ENCODE measurements at regions not wholly inside any gene's neighbourhood (a gene's known extent, or its start where the extent isn't known, plus 50 kb on each side); places are given as distances from the start of the nearest gene placed in this dataset.

GRCh38 chr14:53858345-53858684 is 98.3 kb downstream of the BMP4 start:
- no peak for DNase-seq
- H3K27ac ChIP-seq (replicated peaks) = no peak overlapping the region
- H3K4me1 ChIP-seq = no peaks in the 10 kb centered on the region
- intact Hi-C loops (cut with micrococcal nuclease) = no loop called here
- no peaks in the 10 kb centered on the region for H3K9me3 ChIP-seq (replicated peaks)
- no peaks in the 10 kb centered on the region for H3K36me3 ChIP-seq
- H3K4me3 ChIP-seq = no peak overlapping the region
- no peaks in the 10 kb centered on the region for H3K27me3 ChIP-seq (ENCODE audit: low read depth)
- no peak for TF ChIP-seq CTCF (IDR thresholded peaks at IDR 0.05; ENCODE audit: borderline replicate concordance)

GRCh38 chr14:53857625-53858344 is 98.8 kb downstream of the BMP4 start:
- H3K4me3 ChIP-seq = no peak overlapping the region
- no peaks in the 10 kb centered on the region for H3K9me3 ChIP-seq (replicated peaks)
- no peak overlapping the region for H3K27ac ChIP-seq (replicated peaks)
- no peaks in the 10 kb centered on the region for H3K36me3 ChIP-seq
- no peak for TF ChIP-seq CTCF (IDR thresholded peaks at IDR 0.05; ENCODE audit: borderline replicate concordance)
- intact Hi-C loops (cut with micrococcal nuclease) = no loop called here
- H3K4me1 ChIP-seq = no peaks in the 10 kb centered on the region
- no peaks in the 10 kb centered on the region for H3K27me3 ChIP-seq (ENCODE audit: low read depth)
- DNase-seq = no peak

- Histone ChIP-seq H3K4me1 (peaks cover 4% of the 10 kb centered on the region), H3K36me3 (no peaks in the 10 kb centered on the region), H3K27ac (replicated peaks) (no peak overlapping the region), H3K27me3 (ENCODE audit: low read depth) (no peaks in the 10 kb centered on the region), H3K4me3 (no peak overlapping the region), H3K9me3 (replicated peaks) (no peaks in the 10 kb centered on the region)
- TF ChIP-seq CTCF (IDR thresholded peaks at IDR 0.05; ENCODE audit: borderline replicate concordance) = no peak
- intact Hi-C loops (cut with micrococcal nuclease) = no loop called here
- no peak for DNase-seq
These were observed 101.1 kb downstream of the BMP4 start for GRCh38 chr14:53855574-53855973.

- no peak for DNase-seq
- H3K36me3 ChIP-seq = no peaks in the 10 kb centered on the region
- H3K27ac ChIP-seq (replicated peaks) = no peak overlapping the region
- intact Hi-C loops (cut with micrococcal nuclease) = no loop called here
- no peaks in the 10 kb centered on the region for H3K27me3 ChIP-seq (ENCODE audit: low read depth)
- TF ChIP-seq CTCF (IDR thresholded peaks at IDR 0.05; ENCODE audit: borderline replicate concordance) = no peak
- H3K9me3 ChIP-seq (replicated peaks) = no peaks in the 10 kb centered on the region
- no peak overlapping the region for H3K4me3 ChIP-seq
- peaks cover 4% of the 10 kb centered on the region for H3K4me1 ChIP-seq
These were observed 101.5 kb downstream of the BMP4 start for GRCh38 chr14:53855127-53855526.

- no peak for DNase-seq
- intact Hi-C loops (cut with micrococcal nuclease) = no loop called here
- no peaks in the 10 kb centered on the region for H3K36me3 ChIP-seq
- no peaks in the 10 kb centered on the region for H3K9me3 ChIP-seq (replicated peaks)
- H3K4me3 ChIP-seq = no peak overlapping the region
- no peak overlapping the region for H3K27ac ChIP-seq (replicated peaks)
- no peaks in the 10 kb centered on the region for H3K27me3 ChIP-seq (ENCODE audit: low read depth)
- TF ChIP-seq CTCF (IDR thresholded peaks at IDR 0.05; ENCODE audit: borderline replicate concordance) = no peak
- peaks cover 4% of the 10 kb centered on the region for H3K4me1 ChIP-seq
These were observed 105.1 kb downstream of the BMP4 start for GRCh38 chr14:53851394-53852090.

Measured in left ventricle myocardium inferior (tissue), 1 donor.